Gastrocnemius medialis (tissue), 4 donors: ENCODE measurements at regions not wholly inside any gene's neighbourhood (a gene's known extent, or its start where the extent isn't known, plus 50 kb on each side); places are given as distances from the start of the nearest gene placed in this dataset.

Experiments
- ATAC-seq, 2 donors: fragments of 150-250 bp; one replicate each; pipeline ENCODE4 v1.9.1; 2016
- DNase-seq, 2 donors: peaks; one replicate each; pipeline ENCODE4 v3.0.0-alpha.2; 2019
- H3K27ac ChIP-seq, 4 donors: fragments of 200-600 bp; sonication (generic); 1 replicate in 1 of 4; 2 replicates in 3 of 4; pipeline ENCODE4 v1.5.1; 2016 to 2018; ENCODE audit warnings: mild to moderate bottlenecking in 2 of 4, moderate library complexity in 1 of 4
- H3K27me3 ChIP-seq, 3 donors: fragments of 200-600 bp; sonication (generic) in 2 of 3; 1 replicate in 1 of 3; 2 replicates in 2 of 3; pipeline versions ENCODE4 v1.5.1 to v1.6.0; 2016 to 2019; ENCODE audit warnings: mild to moderate bottlenecking in 1 of 3, moderate library complexity in 1 of 3
- H3K36me3 ChIP-seq, 2 donors: fragments of 200-600 bp; sonication (generic) in 1 of 2; one replicate each; pipeline ENCODE4 v1.5.1; 2017 to 2018
- H3K4me1 ChIP-seq, 2 donors: fragments of 200-600 bp; sonication (generic) in 1 of 2; one replicate each; pipeline ENCODE4 v1.5.1; 2016 to 2017; ENCODE audit warnings: mild to moderate bottlenecking in 2 of 2
- H3K4me3 ChIP-seq, 4 donors: fragments of 200-600 bp; sonication (generic) in 3 of 4; 1 replicate in 1 of 4; 2 replicates in 3 of 4; pipeline ENCODE4 v1.5.1; 2016 to 2019; ENCODE audit warnings: mild to moderate bottlenecking in 2 of 4
- H3K9me3 ChIP-seq, 3 donors: fragments of 200-600 bp; sonication (generic) in 2 of 3; 1 replicate in 1 of 3; 2 replicates in 2 of 3; pipeline ENCODE4 v1.5.1; 2016 to 2019
- POLR2A ChIP-seq, 2 donors: fragments of 450-650 bp; IDR thresholded peaks; one replicate each; pipeline ENCODE4 v1.6.1; 2017; ENCODE audit warnings: antibody characterized with exemption in 2 of 2, mild to moderate bottlenecking in 2 of 2, moderate library complexity in 2 of 2
- in situ Hi-C, 4 donors: fragments of 200-750 bp; cut with MboI; loops; one replicate each; pipeline versions ENCODE4 v1.15.0 to v1.8.0; 2017; ENCODE audit warnings: low sequenced_read_pairs in 4 of 4
- intact Hi-C: fragments of 100-400 bp; cut with DNase I; formaldehyde crosslinking; loops from one replicate; pipeline ENCODE4 v1.15.1; 2023; ENCODE audit warnings: low total_unique reads
- TF ChIP-seq, protein P1 (sequence below), 5 experiments: fragments of 450-650 bp in 3 of 5; fragments of 200-600 bp in 2 of 5; sonication (generic) in 2 of 5; IDR thresholded peaks in 4 of 5; conservative IDR thresholded peaks in 1 of 5; 1 replicate in 4 of 5; 2 replicates in 1 of 5; pipeline ENCODE4 v1.5.1; 2016 to 2019; ENCODE audit warnings: antibody characterized with exemption in 5 of 5, mild to moderate bottlenecking in 3 of 5, moderate library complexity in 3 of 5

DNA sequence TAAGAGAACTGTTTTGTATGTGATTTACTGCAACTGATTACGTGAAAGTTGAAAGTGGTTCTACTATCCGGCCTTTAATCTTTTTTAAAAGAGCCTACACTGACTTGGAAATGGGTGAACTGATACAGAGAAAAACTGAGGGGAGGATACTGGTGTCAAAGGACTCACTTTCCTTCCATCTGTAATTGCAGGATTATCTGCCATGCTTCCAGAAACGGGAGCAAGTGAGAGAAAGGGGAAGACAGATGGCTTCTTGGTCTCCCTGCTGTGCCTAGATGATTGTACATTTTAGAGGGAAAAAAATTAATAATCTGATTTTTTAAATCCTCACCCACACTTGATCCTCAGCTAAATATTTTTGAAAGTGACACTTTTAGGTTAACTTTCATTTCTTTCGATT is 88.3 kb upstream of the GRID2 start:
- Histone ChIP-seq H3K4me1 (no peaks in the 10 kb centered on the region), H3K27me3 (no peaks in the 10 kb centered on the region), H3K27ac (no peak overlapping the region), H3K9me3 (no peaks in the 10 kb centered on the region), H3K4me3 (no peak overlapping the region), H3K36me3 (no peaks in the 10 kb centered on the region)
- intact Hi-C loops (no loop called here), in situ Hi-C loops (no loop called here)
- no peak for ATAC-seq
- TF ChIP-seq, protein P1, sequence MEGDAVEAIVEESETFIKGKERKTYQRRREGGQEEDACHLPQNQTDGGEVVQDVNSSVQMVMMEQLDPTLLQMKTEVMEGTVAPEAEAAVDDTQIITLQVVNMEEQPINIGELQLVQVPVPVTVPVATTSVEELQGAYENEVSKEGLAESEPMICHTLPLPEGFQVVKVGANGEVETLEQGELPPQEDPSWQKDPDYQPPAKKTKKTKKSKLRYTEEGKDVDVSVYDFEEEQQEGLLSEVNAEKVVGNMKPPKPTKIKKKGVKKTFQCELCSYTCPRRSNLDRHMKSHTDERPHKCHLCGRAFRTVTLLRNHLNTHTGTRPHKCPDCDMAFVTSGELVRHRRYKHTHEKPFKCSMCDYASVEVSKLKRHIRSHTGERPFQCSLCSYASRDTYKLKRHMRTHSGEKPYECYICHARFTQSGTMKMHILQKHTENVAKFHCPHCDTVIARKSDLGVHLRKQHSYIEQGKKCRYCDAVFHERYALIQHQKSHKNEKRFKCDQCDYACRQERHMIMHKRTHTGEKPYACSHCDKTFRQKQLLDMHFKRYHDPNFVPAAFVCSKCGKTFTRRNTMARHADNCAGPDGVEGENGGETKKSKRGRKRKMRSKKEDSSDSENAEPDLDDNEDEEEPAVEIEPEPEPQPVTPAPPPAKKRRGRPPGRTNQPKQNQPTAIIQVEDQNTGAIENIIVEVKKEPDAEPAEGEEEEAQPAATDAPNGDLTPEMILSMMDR (IDR thresholded peaks at IDR 0.05 in 4 of 5, conservative IDR thresholded peaks at IDR 0.05 in 1 of 5) = no peak
- no peak for TF ChIP-seq POLR2A (IDR thresholded peaks at IDR 0.05)
- DNase-seq = no peak

DNA sequence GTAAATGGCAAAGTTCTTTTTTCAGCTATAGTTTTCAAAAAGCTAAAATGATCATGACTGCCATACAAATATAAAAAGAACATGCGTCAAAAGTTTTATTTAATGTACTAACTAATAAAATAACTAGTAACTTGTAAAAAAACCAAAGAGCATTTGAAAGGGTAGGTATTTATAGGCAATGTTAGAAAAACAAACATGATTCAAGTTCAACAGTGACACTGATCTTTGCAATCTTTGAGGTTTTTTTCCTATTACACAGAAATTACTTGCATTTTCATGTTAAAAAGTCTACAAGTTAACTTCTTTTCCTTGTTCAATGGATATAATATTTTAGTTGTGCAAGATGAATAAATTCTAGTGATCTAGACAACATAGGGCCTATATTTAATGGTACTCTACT is 72.3 kb upstream of the GRID2 start:
- DNase-seq (no peak), ATAC-seq (no peak)
- intact Hi-C loops = no loop called here
- Histone ChIP-seq H3K36me3 (no peaks in the 10 kb centered on the region), H3K27ac (no peak overlapping the region), H3K4me1 (no peaks in the 10 kb centered on the region), H3K27me3 (no peaks in the 10 kb centered on the region), H3K4me3 (no peak overlapping the region), H3K9me3 (no peaks in the 10 kb centered on the region)
- in situ Hi-C loops = no loop called here
- no peak for TF ChIP-seq POLR2A (IDR thresholded peaks at IDR 0.05)
- TF ChIP-seq, protein P1 (IDR thresholded peaks at IDR 0.05 in 4 of 5, conservative IDR thresholded peaks at IDR 0.05 in 1 of 5) = no peak

DNA sequence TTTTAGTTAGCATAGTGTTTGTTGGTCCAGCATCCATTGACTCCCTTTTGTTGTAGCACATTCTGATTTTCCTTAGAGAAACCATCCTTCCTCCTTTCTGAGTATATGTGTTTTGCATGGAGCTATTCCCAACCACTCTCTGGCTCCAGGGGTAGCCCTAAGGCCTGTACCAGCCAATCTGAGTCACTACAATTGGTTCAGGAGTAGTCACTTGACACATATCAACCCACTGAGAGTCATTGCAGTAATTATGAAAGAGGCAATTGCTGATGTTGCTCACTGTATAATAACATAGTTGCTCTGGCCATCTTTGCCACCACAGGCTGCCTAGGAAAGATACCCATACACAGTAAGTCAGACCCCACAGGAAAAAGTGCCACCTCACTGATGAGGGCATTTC is 71.2 kb upstream of the GRID2 start:
- no peak overlapping the region for H3K27ac ChIP-seq
- no peaks in the 10 kb centered on the region for H3K36me3 ChIP-seq
- ATAC-seq = no peak
- DNase-seq = no peak
- intact Hi-C loops = no loop called here
- in situ Hi-C loops = no loop called here
- no peak for TF ChIP-seq POLR2A (IDR thresholded peaks at IDR 0.05)
- TF ChIP-seq, protein P1 (IDR thresholded peaks at IDR 0.05 in 4 of 5, conservative IDR thresholded peaks at IDR 0.05 in 1 of 5) = no peak
- no peaks in the 10 kb centered on the region for H3K27me3 ChIP-seq
- H3K9me3 ChIP-seq = no peaks in the 10 kb centered on the region
- no peaks in the 10 kb centered on the region for H3K4me1 ChIP-seq
- no peak overlapping the region for H3K4me3 ChIP-seq

DNA sequence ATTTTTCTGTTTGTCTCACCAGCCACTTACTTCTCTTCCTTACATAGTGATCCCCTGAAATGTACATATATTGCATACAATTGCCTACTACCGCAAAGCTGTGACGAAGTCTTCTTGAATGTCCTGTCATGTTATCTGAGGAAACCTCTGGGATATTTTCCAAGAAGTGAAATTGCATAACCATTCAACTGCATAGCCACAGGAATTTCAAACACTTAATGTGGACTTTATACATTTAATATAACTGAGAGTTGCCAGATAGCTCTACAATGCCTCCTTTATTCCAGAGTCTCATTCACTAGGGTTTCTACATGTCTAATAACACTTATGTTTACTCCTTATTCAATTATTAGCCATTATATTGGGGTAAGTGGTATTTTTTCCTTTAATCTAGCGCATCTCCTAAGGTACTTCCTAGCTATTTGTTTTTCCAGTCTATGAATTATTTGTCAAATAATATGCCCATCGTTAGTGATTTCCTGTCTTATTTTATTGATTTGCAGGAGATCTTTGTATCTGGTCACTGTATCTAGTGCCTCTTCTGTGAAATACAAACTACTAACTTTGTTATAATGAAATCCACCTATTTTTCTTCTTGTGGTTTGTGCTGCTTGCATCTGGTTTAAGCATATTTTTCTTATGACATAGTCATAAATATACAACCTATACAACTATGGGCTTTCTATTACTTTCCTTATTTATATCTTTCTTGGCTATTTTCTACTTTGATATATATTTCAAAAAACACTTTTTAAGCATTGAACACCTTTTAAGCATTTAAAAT is 69.2 kb upstream of the GRID2 start:
- H3K27ac ChIP-seq = no peak overlapping the region
- H3K4me3 ChIP-seq = no peak overlapping the region
- H3K4me1 ChIP-seq = no peaks in the 10 kb centered on the region
- H3K9me3 ChIP-seq = no peaks in the 10 kb centered on the region
- intact Hi-C loops = no loop called here
- DNase-seq (no peak), ATAC-seq (no peak)
- H3K27me3 ChIP-seq = no peaks in the 10 kb centered on the region
- in situ Hi-C loops = no loop called here
- TF ChIP-seq, protein P1 (IDR thresholded peaks at IDR 0.05 in 4 of 5, conservative IDR thresholded peaks at IDR 0.05 in 1 of 5) = no peak
- no peak for TF ChIP-seq POLR2A (IDR thresholded peaks at IDR 0.05)
- no peaks in the 10 kb centered on the region for H3K36me3 ChIP-seq

DNA sequence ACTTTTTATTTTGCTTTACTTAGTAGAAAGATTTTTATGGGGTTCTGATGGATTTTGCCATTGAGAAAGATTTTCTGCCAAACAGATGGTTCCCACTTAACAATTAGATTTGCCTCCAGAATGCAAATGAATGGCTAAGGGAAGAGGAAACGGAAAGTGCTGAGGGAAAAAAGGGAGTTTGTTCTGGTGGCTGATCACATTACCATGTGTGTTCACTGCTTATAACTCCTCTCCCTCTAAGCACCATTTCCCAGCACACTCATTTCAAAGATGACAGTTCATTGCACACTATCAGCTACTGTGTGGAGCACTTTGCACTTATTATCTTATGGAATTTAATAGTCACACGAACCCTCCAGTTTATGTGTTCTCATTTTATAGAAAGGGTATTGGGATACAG is 68.0 kb upstream of the GRID2 start:
- no peak overlapping the region for H3K4me3 ChIP-seq
- no peaks in the 10 kb centered on the region for H3K9me3 ChIP-seq
- H3K27ac ChIP-seq = no peak overlapping the region
- TF ChIP-seq, protein P1 (IDR thresholded peaks at IDR 0.05 in 4 of 5, conservative IDR thresholded peaks at IDR 0.05 in 1 of 5) = no peak
- TF ChIP-seq POLR2A (IDR thresholded peaks at IDR 0.05) = no peak
- H3K27me3 ChIP-seq = no peaks in the 10 kb centered on the region
- in situ Hi-C loops = no loop called here
- no peaks in the 10 kb centered on the region for H3K36me3 ChIP-seq
- H3K4me1 ChIP-seq = no peaks in the 10 kb centered on the region
- intact Hi-C loops = no loop called here
- DNase-seq = no peak
- no peak for ATAC-seq
